ENCODE measurements at regions not wholly inside any gene's neighbourhood (a gene's known extent, or its start where the extent isn't known, plus 50 kb on each side); places are given as distances from the start of the nearest gene placed in this dataset.

DNA sequence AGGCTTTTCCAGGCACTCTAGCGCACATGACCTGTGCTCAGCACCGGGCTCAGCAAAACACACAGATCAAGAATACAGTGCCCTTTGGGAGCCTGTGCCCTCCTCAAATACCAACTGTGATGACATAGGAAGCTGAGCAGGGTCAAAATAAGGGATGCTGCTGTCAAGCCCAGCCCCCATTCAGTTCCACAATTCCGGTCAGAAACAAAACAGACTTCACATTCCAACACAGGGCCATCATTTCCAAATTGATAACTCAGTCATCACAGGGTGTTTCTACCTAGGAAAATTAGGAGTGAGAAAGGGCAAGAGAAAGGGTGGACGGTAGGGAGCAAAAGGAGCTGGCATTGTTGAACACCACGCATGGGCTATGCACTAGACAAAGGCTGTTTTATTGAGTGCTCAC, 158.4 kb upstream of the CCDC54 start:
- H3K9me2 ChIP-seq (replicated peaks; ENCODE audit: low read depth, low read length), result no peaks in the 10 kb centered on the region
- no peak overlapping the region for H3K4me2 ChIP-seq (ENCODE audit: low read depth, low read length, poor library complexity, severe bottlenecking)
- no peaks in the 10 kb centered on the region for H3K36me3 ChIP-seq (ENCODE audit: insufficient read depth, low read length)
- H4K20me1 ChIP-seq (ENCODE audit: insufficient read depth, low read length, poor library complexity, severe bottlenecking), result no peaks in the 10 kb centered on the region
- H3F3A ChIP-seq (ENCODE audit: low read depth), result no peaks in the 10 kb centered on the region
- H3K4me3 ChIP-seq (ENCODE audit: low read length, poor library complexity, severe bottlenecking), result no peak overlapping the region
- H3K9me3 ChIP-seq (ENCODE audit: insufficient read depth, low read depth, low read length), result no peaks in the 10 kb centered on the region
- no peak overlapping the region for H2AFZ ChIP-seq (ENCODE audit: low read length)
- H3K79me2 ChIP-seq (ENCODE audit: insufficient read depth, low read length), result no peaks in the 10 kb centered on the region
- H3K9ac ChIP-seq (ENCODE audit: low read depth, low read length, poor library complexity, severe bottlenecking), result no peak overlapping the region
- H3K27me3 ChIP-seq (ENCODE audit: insufficient read depth, low read length, poor library complexity, severe bottlenecking), result no peaks in the 10 kb centered on the region
- no peak for TF ChIP-seq CTCF (conservative IDR thresholded peaks at IDR 0.05; ENCODE audit: low read length)
- no peak for TF ChIP-seq EZH2phosphoT487 (IDR thresholded peaks at IDR 0.05; ENCODE audit: borderline replicate concordance)
- no peaks in the 10 kb centered on the region for H3K4me1 ChIP-seq (ENCODE audit: insufficient read depth, low read length, poor library complexity, severe bottlenecking)

DNA sequence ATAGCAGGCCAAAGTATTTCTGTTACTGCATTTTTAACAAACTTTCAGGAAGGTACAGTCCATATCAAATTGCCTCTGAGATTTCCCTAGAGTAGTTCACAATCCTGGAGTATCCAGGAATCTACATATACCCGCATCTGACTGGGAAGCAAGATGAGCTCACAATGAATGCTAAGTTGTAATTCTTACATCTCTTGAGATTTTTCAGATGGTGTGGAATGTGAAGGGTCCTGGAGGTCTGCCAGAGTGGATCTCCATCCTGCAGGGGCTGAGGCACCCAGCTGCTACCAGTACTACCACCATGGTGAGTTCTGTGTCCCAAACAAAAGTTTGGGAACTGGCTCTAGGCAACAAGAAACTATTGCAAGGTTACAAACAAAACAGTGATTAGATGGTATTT, 156.7 kb upstream of the CCDC54 start:
- no peak for TF ChIP-seq EZH2phosphoT487 (IDR thresholded peaks at IDR 0.05; ENCODE audit: borderline replicate concordance)
- TF ChIP-seq CTCF (conservative IDR thresholded peaks at IDR 0.05; ENCODE audit: low read length), result no peak
- H3K79me2 ChIP-seq (ENCODE audit: insufficient read depth, low read length), result no peaks in the 10 kb centered on the region
- no peaks in the 10 kb centered on the region for H3K4me1 ChIP-seq (ENCODE audit: insufficient read depth, low read length, poor library complexity, severe bottlenecking)

GRCh38 chr3:107221856-107222255, 155.4 kb upstream of the CCDC54 start:
- Histone ChIP-seq H4K20me1 (ENCODE audit: insufficient read depth, low read length, poor library complexity, severe bottlenecking) (no peaks in the 10 kb centered on the region), H3K9ac (ENCODE audit: low read depth, low read length, poor library complexity, severe bottlenecking) (no peak overlapping the region), H3K4me2 (ENCODE audit: low read depth, low read length, poor library complexity, severe bottlenecking) (no peak overlapping the region), H3F3A (ENCODE audit: low read depth) (no peaks in the 10 kb centered on the region), H3K79me2 (ENCODE audit: insufficient read depth, low read length) (no peaks in the 10 kb centered on the region), H3K36me3 (ENCODE audit: insufficient read depth, low read length) (no peaks in the 10 kb centered on the region), H3K27me3 (ENCODE audit: insufficient read depth, low read length, poor library complexity, severe bottlenecking) (no peaks in the 10 kb centered on the region), H3K4me1 (ENCODE audit: insufficient read depth, low read length, poor library complexity, severe bottlenecking) (no peaks in the 10 kb centered on the region), H3K9me3 (ENCODE audit: insufficient read depth, low read depth, low read length) (no peaks in the 10 kb centered on the region), H3K4me3 (ENCODE audit: low read length, poor library complexity, severe bottlenecking) (no peak overlapping the region), H3K9me2 (replicated peaks; ENCODE audit: low read depth, low read length) (no peaks in the 10 kb centered on the region), H2AFZ (ENCODE audit: low read length) (no peak overlapping the region)
- TF ChIP-seq EZH2phosphoT487 (IDR thresholded peaks at IDR 0.05; ENCODE audit: borderline replicate concordance), result no peak
- TF ChIP-seq CTCF (conservative IDR thresholded peaks at IDR 0.05; ENCODE audit: low read length), result no peak

More for the DNA sequence above, 156.7 kb upstream of the CCDC54 start:
- no peak overlapping the region for H2AFZ ChIP-seq (ENCODE audit: low read length)
- no peaks in the 10 kb centered on the region for H3K36me3 ChIP-seq (ENCODE audit: insufficient read depth, low read length)
- no peaks in the 10 kb centered on the region for H3K9me3 ChIP-seq (ENCODE audit: insufficient read depth, low read depth, low read length)
- H3K9ac ChIP-seq (ENCODE audit: low read depth, low read length, poor library complexity, severe bottlenecking), result no peak overlapping the region
- H3K9me2 ChIP-seq (replicated peaks; ENCODE audit: low read depth, low read length), result no peaks in the 10 kb centered on the region
- H3F3A ChIP-seq (ENCODE audit: low read depth), result no peaks in the 10 kb centered on the region
- no peak overlapping the region for H3K4me3 ChIP-seq (ENCODE audit: low read length, poor library complexity, severe bottlenecking)
- H4K20me1 ChIP-seq (ENCODE audit: insufficient read depth, low read length, poor library complexity, severe bottlenecking), result no peaks in the 10 kb centered on the region
- no peak overlapping the region for H3K4me2 ChIP-seq (ENCODE audit: low read depth, low read length, poor library complexity, severe bottlenecking)
- H3K27me3 ChIP-seq (ENCODE audit: insufficient read depth, low read length, poor library complexity, severe bottlenecking), result no peaks in the 10 kb centered on the region
